ENCODE measurements at regions not wholly inside any gene's neighbourhood (a gene's known extent, or its start where the extent isn't known, plus 50 kb on each side); places are given as distances from the start of the nearest gene placed in this dataset.

GRCh38 chr12:20262119-20262518, 106.2 kb upstream of the PDE3A start:
- H3K4me1 Mint-ChIP-seq (ENCODE audit: low read depth) = no peaks in the 10 kb centered on the region
- TF ChIP-seq CTCF (IDR thresholded peaks at IDR 0.05) = no peak
- no peak for DNase-seq
- no peak overlapping the region for H3K4me3 Mint-ChIP-seq
- H3K36me3 Mint-ChIP-seq (ENCODE audit: low read depth) = no peaks in the 10 kb centered on the region
- H3K27me3 Mint-ChIP-seq (ENCODE audit: insufficient read depth) = no peaks in the 10 kb centered on the region
- no peak overlapping the region for H3K27ac Mint-ChIP-seq
- H3K9me3 Mint-ChIP-seq = peaks cover 11% of the 10 kb centered on the region

GRCh38 chr12:20264026-20264425, 104.3 kb upstream of the PDE3A start:
- H3K27ac Mint-ChIP-seq = no peak overlapping the region
- no peak for TF ChIP-seq CTCF (IDR thresholded peaks at IDR 0.05)
- no peaks in the 10 kb centered on the region for H3K27me3 Mint-ChIP-seq (ENCODE audit: insufficient read depth)
- no peak overlapping the region for H3K4me3 Mint-ChIP-seq
- H3K36me3 Mint-ChIP-seq (ENCODE audit: low read depth) = no peaks in the 10 kb centered on the region
- H3K4me1 Mint-ChIP-seq (ENCODE audit: low read depth) = no peaks in the 10 kb centered on the region
- no peak for DNase-seq
- peaks cover 11% of the 10 kb centered on the region for H3K9me3 Mint-ChIP-seq

GRCh38 chr12:20264608-20265114, 103.7 kb upstream of the PDE3A start:
- Mint-ChIP-seq H3K9me3 (peaks cover 11% of the 10 kb centered on the region), H3K27me3 (ENCODE audit: insufficient read depth) (no peaks in the 10 kb centered on the region), H3K36me3 (ENCODE audit: low read depth) (no peaks in the 10 kb centered on the region), H3K27ac (no peak overlapping the region), H3K4me1 (ENCODE audit: low read depth) (no peaks in the 10 kb centered on the region), H3K4me3 (no peak overlapping the region)
- no peak for TF ChIP-seq CTCF (IDR thresholded peaks at IDR 0.05)
- no peak for DNase-seq

- Mint-ChIP-seq H3K27ac (no peak overlapping the region), H3K36me3 (ENCODE audit: low read depth) (no peaks in the 10 kb centered on the region), H3K4me1 (ENCODE audit: low read depth) (no peaks in the 10 kb centered on the region), H3K9me3 (peaks cover 11% of the 10 kb centered on the region), H3K4me3 (no peak overlapping the region), H3K27me3 (ENCODE audit: insufficient read depth) (no peaks in the 10 kb centered on the region)
- DNase-seq = no peak
- no peak for TF ChIP-seq CTCF (IDR thresholded peaks at IDR 0.05)
Measured at GRCh38 chr12:20268121-20268732, 100.1 kb upstream of the PDE3A start.

- Mint-ChIP-seq H3K27me3 (ENCODE audit: insufficient read depth) (no peaks in the 10 kb centered on the region), H3K27ac (no peak overlapping the region), H3K9me3 (peaks cover 11% of the 10 kb centered on the region), H3K4me1 (ENCODE audit: low read depth) (no peaks in the 10 kb centered on the region), H3K4me3 (no peak overlapping the region), H3K36me3 (ENCODE audit: low read depth) (no peaks in the 10 kb centered on the region)
- TF ChIP-seq CTCF (IDR thresholded peaks at IDR 0.05) = no peak
- DNase-seq = no peak
Measured at GRCh38 chr12:20268771-20269170, 99.6 kb upstream of the PDE3A start.
